Immature natural killer cell (primary cell): ENCODE measurements at regions not wholly inside any gene's neighbourhood (a gene's known extent, or its start where the extent isn't known, plus 50 kb on each side); places are given as distances from the start of the nearest gene placed in this dataset.
"Not testable (repeated sequence)": the region's sequence is repeated elsewhere in the genome, so short reads cannot be mapped to it uniquely, and the experiment has no call there.

ENCODE experiments used
- DNase-seq, 3 donors: peaks; one replicate each; pipeline ENCODE4 v3.0.0; 2022; ENCODE audit warnings: mixed read lengths in 1 of 3
- H3K27ac Mint-ChIP-seq, 6 donors: one replicate each; pipeline ENCODE4 v1.8.0; 2020; ENCODE audit warnings: mixed read lengths in 6 of 6, mild to moderate bottlenecking in 5 of 6, inconsistent platforms in 4 of 6, moderate library complexity in 3 of 6
- H3K27me3 Mint-ChIP-seq, 3 donors: one replicate each; pipeline ENCODE4 v1.8.0; 2020 to 2021; ENCODE audit warnings: low read depth in 3 of 3, mild to moderate bottlenecking in 3 of 3, mixed read lengths in 3 of 3, moderate library complexity in 3 of 3, inconsistent platforms in 1 of 3
- H3K36me3 Mint-ChIP-seq, 3 donors: one replicate each; pipeline ENCODE4 v1.8.0; 2020; ENCODE audit warnings: mixed read lengths in 3 of 3, inconsistent platforms in 2 of 3, mild to moderate bottlenecking in 2 of 3
- H3K4me1 Mint-ChIP-seq, 2 donors: one replicate each; pipeline ENCODE4 v1.8.0; 2020; ENCODE audit warnings: inconsistent platforms in 2 of 2, mild to moderate bottlenecking in 2 of 2, mixed read lengths in 2 of 2, moderate library complexity in 1 of 2
- H3K4me3 Mint-ChIP-seq, 5 donors: one replicate each; pipeline ENCODE4 v1.8.0; 2020; ENCODE audit warnings: mild to moderate bottlenecking in 5 of 5, mixed read lengths in 5 of 5, inconsistent platforms in 3 of 5, moderate library complexity in 3 of 5
- H3K9me3 Mint-ChIP-seq, 6 donors: one replicate each; pipeline ENCODE4 v1.8.0; 2020; ENCODE audit warnings: mild to moderate bottlenecking in 6 of 6, mixed read lengths in 6 of 6, inconsistent platforms in 4 of 6, moderate library complexity in 3 of 6

DNA sequence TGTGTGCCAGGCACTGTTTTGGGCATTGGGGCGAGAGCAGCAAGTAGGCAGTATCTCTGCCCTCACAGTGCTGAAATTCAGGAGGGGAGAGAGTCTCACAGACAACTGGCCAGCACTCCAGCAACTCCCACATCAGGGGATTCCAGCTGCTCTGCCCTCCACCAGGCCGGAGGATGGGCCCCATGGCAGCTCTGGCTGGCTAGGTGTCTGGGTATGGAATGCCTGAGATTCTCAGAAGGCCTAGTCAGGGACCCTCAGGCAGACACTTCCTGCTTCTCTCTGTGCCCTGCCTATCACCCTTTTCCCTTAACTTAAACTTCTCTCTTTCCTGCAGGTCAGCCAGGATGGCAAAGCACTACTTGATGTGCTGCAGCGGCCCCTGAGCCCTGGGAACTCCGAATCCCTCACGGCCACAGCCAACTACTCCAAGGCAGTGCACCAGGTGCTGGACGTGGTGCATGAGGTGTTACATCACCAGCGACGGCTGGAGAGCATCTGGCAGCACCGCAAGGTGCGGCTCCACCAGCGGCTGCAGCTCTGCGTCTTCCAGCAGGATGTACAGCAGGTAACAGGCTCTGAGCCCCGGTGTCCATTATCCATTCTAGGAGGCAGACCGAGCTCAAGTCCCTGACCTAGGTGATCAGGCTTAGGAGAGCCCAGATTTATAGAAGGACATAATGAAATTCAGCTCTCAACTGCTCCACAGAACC, 342.2 kb upstream of the ROPN1 start:
- H3K27me3 Mint-ChIP-seq = peaks cover 4 to 6% (median 5%) of the 10 kb centered on the region in 3 donors

DNA sequence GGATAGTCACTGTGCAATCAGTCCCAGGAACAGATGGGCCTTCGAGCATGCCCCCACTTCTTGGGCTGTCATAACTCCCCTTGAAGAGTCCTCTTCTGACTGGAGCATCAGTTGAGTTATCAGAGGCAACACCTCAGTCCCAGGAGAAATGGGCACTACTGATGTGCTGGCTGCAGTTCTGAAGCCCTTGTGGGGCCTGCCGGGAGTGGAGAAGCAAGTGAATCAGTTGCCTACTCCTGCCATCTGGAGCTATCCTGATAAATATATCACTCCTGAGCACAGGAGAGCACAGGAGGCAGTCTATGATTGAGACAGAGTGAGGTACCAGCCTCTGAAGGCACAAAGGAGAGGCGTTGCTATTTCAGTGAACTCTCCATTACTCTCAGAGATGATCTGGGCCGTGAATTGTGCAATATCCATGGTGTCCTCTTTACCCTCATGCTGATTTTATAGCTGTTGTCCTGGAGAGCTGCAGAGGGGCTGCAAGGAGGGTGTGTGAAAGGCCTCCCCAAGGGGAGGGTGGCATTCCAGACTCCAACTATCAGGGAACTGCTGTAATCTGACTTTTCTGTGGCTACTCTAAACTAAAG, 344.2 kb upstream of the ROPN1 start:
- Mint-ChIP-seq H3K36me3 (no peaks in the 10 kb centered on the region), H3K4me1 (no peaks in the 10 kb centered on the region), H3K9me3 (peaks cover 0 to under 1% (median 0%) of the 10 kb centered on the region in 6 donors), H3K4me3 (no peak overlapping the region), H3K27me3 (peaks cover 3 to 15% (median 6%) of the 10 kb centered on the region in 3 donors), H3K27ac (no peak overlapping the region)
- DNase-seq = no peak

More for the DNA sequence above, 342.2 kb upstream of the ROPN1 start:
- H3K4me3 Mint-ChIP-seq = no peak overlapping the region
- H3K27ac Mint-ChIP-seq = no peak overlapping the region
- H3K9me3 Mint-ChIP-seq = no peaks in the 10 kb centered on the region
- no peaks in the 10 kb centered on the region for H3K36me3 Mint-ChIP-seq
- no peak for DNase-seq
- no peaks in the 10 kb centered on the region for H3K4me1 Mint-ChIP-seq

DNA sequence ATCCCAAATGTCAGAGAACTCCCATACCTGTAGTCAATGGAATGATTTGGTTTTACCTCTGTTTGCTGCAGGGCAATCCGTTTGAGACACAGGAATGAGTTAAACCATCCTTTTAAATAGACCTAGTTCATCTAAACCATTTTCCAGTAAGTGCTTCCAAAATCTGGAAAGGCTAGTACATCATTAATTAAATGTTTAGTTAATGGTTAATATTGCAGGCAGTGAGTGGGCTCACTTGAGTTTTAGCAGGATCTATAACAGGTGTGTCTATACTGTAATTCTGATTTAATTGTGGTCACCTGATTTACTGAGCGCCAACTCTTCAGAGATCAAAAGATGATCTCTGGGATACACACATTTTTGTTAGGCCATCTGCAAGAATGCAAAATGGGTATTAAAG, 353.9 kb upstream of the ROPN1 start:
- H3K36me3 Mint-ChIP-seq = no peaks in the 10 kb centered on the region
- no peak for DNase-seq
- no peak overlapping the region for H3K4me3 Mint-ChIP-seq
- H3K27me3 Mint-ChIP-seq = peaks cover 2 to 5% (median 4%) of the 10 kb centered on the region in 3 donors
- no peaks in the 10 kb centered on the region for H3K4me1 Mint-ChIP-seq
- H3K27ac Mint-ChIP-seq = no peak overlapping the region
- H3K9me3 Mint-ChIP-seq = peaks cover 0 to 6% (median 0%) of the 10 kb centered on the region in 6 donors

DNA sequence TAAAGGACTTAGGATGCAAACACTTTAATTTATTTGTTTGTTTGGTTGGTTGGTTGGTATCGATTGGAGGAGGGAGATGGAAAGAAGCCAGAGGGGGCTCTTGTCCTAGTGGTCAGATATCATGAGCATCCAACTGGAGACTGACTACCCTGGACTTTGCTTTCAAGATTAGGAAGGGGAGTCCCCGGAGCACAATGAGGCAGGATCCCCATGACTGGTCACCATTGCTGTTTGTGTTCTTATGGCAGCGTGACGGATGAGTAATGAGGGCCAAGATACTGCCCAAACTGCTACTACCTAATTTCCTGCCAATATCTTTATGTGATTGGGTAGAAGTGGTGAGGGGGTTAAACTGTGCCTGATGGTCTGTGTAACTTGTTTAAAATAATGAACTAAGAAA, 354.6 kb upstream of the ROPN1 start:
- Mint-ChIP-seq H3K9me3 (peaks cover 0 to 2% (median 0%) of the 10 kb centered on the region in 6 donors), H3K4me3 (no peak overlapping the region), H3K27me3 (peaks cover 2 to 4% (median 3%) of the 10 kb centered on the region in 3 donors), H3K27ac (no peak overlapping the region), H3K36me3 (no peaks in the 10 kb centered on the region), H3K4me1 (no peaks in the 10 kb centered on the region)
- no peak for DNase-seq

DNA sequence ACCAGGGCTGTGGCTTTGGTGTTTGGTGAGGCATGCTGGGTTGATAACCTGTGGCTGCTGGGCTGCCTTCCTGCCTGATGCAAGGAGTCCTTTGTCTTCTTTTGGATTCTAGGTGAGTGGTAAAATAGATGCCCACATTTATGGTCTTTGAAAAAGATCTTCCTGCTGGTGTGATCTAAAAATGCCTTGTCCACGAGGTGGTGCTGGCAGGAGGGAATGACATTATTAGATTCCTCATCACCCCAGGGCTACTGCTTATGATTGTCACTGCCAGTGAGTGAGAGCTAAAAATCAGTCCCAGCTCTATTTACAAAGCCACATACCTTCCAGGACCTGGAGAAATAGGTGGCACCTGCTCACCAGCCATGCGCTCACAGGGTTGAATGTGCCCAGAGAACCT, 355.5 kb upstream of the ROPN1 start:
- no peak for DNase-seq
- no peaks in the 10 kb centered on the region for H3K9me3 Mint-ChIP-seq
- H3K4me1 Mint-ChIP-seq = no peaks in the 10 kb centered on the region
- no peaks in the 10 kb centered on the region for H3K36me3 Mint-ChIP-seq
- H3K27me3 Mint-ChIP-seq = peaks cover 2 to 3% (median 3%) of the 10 kb centered on the region in 3 donors
- H3K27ac Mint-ChIP-seq = no peak overlapping the region
- no peak overlapping the region for H3K4me3 Mint-ChIP-seq

DNA sequence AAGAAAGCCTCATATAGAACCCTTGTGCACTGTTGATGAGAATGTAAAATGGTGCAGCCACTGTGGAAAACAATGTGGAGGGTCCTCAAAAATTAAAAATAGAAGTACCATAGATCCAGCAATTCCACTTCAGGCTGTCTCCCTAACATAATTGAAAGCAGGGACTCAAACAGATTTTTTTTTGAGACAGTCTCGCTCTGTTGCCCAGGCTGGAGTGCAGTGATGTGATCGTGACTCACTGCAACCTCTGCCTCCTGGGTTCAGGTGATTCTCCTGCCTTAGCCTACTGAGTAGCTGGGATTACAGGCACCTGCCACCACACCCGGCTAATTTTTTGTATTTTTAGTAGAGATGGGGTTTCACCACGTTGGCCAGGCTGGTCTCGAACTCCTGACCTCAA, 356.6 kb upstream of the ROPN1 start:
- not testable (repeated sequence) for DNase-seq, H3K9me3 Mint-ChIP-seq, H3K27ac Mint-ChIP-seq, H3K4me1 Mint-ChIP-seq, H3K4me3 Mint-ChIP-seq, H3K27me3 Mint-ChIP-seq, H3K36me3 Mint-ChIP-seq

DNA sequence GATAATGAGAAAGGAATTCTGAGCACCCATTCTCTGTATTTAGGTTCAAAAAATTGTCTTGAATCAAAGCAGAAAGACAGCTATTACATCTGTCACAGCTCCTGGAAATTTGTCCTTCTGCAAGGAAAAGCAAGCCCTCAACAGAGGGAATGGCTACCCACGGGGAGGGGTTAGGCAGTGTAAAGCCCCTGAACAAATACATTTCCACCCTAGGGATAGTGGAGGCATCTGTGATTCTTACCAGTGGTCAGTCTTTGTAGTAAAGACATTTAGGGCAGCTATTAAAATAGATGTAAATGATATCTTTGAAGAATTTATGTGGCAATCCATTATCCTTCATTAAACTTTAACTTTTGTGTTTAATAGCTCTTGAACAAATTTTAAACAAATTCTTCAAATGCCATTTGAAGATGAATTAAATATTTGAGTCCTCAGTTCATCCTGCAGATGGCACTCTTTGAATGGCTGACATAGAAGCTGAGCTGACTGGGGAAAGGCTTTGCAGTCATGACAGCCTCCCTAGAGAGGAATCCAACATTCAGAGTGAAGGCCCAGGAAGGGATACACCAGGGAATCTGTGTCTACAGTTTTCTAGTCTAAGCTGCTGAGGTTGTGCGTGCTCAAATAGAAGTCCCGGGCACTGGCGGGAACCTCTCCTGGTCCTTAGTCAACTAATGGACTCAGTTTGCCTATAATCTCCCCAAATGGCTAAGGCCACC, 359.7 kb upstream of the ROPN1 start:
- Mint-ChIP-seq H3K9me3 (no peaks in the 10 kb centered on the region), H3K27me3 (peaks cover 0 to 9% (median 7%) of the 10 kb centered on the region in 3 donors), H3K36me3 (no peaks in the 10 kb centered on the region), H3K4me1 (no peaks in the 10 kb centered on the region), H3K4me3 (no peak overlapping the region), H3K27ac (no peak overlapping the region)
- no peak for DNase-seq

DNA sequence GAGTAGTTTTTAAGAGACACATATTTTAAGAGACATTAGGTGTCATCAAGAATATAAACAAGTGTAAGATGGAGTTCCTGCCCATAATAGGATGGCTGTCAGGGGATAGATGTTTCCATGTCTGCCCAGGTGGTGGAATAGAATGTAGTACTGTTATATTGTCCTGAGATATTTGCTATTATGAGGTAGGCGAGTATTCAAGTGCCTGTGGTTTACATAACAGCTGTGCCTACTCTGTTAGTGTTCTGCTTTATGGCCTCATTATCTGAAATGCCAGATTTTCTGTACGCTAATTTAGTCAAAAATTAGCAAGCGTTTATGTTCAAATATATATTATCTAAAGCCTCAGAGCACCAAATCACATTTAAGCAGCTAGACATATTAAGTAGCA, 360.2 kb upstream of the ROPN1 start:
- no peaks in the 10 kb centered on the region for H3K9me3 Mint-ChIP-seq
- H3K4me1 Mint-ChIP-seq = no peaks in the 10 kb centered on the region
- H3K27ac Mint-ChIP-seq = no peak overlapping the region
- no peak overlapping the region for H3K4me3 Mint-ChIP-seq
- DNase-seq = no peak
- peaks cover 3 to 9% (median 9%) of the 10 kb centered on the region in 3 donors for H3K27me3 Mint-ChIP-seq
- H3K36me3 Mint-ChIP-seq = no peaks in the 10 kb centered on the region

DNA sequence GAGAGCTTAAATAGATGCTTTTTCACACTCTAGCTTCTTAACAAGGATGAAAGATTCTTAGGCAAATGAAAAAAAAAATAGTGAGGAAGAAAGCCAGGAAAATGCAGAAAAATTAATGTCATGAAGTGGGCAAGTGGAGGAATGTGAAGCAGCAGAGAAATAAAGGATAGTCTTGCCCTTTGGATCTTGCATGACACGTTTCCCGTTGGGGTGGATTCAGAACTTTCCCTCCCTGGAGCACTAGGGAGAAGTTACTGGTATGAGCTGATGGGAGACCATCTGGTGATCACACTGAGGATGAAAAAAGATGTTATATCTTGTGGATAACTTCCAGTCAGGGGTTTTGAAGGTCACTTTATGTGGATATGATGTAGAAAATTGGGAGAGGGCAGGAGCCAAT, 361.8 kb upstream of the ROPN1 start:
- Mint-ChIP-seq H3K36me3 (no peaks in the 10 kb centered on the region), H3K4me3 (no peak overlapping the region), H3K27me3 (peaks cover 4 to 6% (median 6%) of the 10 kb centered on the region in 3 donors), H3K9me3 (no peaks in the 10 kb centered on the region), H3K27ac (no peak overlapping the region), H3K4me1 (no peaks in the 10 kb centered on the region)
- no peak for DNase-seq

DNA sequence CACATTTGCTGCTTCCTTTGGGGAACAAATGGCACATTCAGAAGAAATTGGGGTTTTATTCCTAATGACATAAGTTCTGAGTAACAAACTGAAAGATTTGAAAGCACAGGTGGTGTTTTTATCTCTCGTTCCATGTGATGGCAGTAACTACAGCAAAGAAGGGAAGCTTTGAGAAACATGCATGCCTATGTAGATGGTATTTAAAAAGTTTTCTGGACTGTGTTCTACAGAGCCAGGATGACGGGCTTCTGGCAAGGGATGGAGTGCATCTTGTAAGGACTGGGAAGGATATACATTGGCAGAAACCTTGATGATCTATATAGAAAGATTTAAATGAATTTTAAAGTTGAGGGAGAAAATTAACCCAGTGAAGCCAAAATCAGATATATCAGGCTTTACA, 362.2 kb upstream of the ROPN1 start:
- DNase-seq = no peak
- no peaks in the 10 kb centered on the region for H3K4me1 Mint-ChIP-seq
- no peak overlapping the region for H3K4me3 Mint-ChIP-seq
- no peak overlapping the region for H3K27ac Mint-ChIP-seq
- no peaks in the 10 kb centered on the region for H3K36me3 Mint-ChIP-seq
- H3K9me3 Mint-ChIP-seq = no peaks in the 10 kb centered on the region
- H3K27me3 Mint-ChIP-seq = peaks cover 4 to 6% (median 6%) of the 10 kb centered on the region in 3 donors

DNA sequence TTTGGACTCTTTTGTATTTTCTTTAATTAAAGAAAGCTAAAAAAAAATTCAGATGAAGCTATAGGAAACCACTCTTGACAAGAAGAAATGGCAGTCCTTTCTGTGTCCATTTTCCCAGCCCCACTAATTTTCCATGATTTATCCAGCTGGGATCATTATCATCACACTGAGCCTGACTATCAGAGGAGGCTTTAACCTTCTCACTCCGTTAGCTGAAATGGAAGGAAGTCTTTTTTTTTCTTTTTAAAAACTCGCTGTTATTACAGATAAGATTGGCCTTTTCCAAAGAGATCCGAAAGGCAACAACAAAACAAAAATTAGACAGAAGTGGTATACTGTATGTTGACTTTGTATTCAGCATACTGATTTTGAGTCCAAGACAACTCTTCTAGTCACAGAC, 366.2 kb upstream of the ROPN1 start:
- Mint-ChIP-seq H3K9me3 (no peaks in the 10 kb centered on the region), H3K4me3 (no peak overlapping the region), H3K36me3 (no peaks in the 10 kb centered on the region), H3K27ac (no peak overlapping the region), H3K27me3 (peaks cover 2 to 4% (median 4%) of the 10 kb centered on the region in 3 donors), H3K4me1 (no peaks in the 10 kb centered on the region)
- no peak for DNase-seq

DNA sequence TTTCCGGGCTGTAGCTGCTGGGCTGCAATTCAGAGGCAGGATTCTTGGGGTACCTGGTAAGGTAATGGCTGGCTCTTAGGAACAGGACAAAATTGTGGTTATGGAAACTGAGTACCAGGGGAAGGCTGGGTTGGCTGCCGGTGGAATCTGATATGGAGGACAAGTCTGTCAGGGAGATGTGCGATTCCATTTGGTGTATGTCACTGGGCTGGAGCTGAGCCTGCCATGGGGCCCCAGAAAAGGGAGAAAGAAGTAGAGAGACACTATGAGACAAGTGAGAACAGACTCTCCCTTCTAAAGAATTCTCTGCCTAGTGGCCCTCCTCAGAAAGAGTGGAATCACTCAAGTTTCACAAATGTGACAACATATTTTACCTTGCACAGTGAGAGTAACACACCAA, 368.2 kb upstream of the ROPN1 start:
- peaks cover 2 to 6% (median 2%) of the 10 kb centered on the region in 3 donors for H3K27me3 Mint-ChIP-seq
- H3K27ac Mint-ChIP-seq = no peak overlapping the region
- no peaks in the 10 kb centered on the region for H3K4me1 Mint-ChIP-seq
- no peak overlapping the region for H3K4me3 Mint-ChIP-seq
- H3K36me3 Mint-ChIP-seq = no peaks in the 10 kb centered on the region
- H3K9me3 Mint-ChIP-seq = no peaks in the 10 kb centered on the region
- DNase-seq = no peak

DNA sequence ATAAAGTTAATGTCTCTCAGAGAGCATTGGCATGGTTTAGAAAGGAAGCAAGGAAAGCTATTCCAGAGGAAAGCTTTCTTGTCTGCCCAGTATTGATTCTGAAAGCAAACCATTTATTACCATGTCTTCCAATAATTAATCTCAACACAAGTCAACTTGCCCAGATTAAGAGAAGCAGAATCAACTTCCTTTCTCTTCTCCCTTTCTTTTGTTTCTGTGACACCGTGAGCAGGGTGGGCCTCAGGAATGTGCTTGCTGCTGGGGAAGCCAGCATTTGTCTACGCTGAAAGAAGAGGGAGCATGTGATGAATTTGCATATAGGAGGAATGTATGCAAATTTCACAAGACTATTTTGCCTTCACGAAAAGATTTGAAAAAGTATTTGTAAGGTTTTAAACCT, 368.6 kb upstream of the ROPN1 start:
- peaks cover 2 to 6% (median 2%) of the 10 kb centered on the region in 3 donors for H3K27me3 Mint-ChIP-seq
- DNase-seq = no peak
- H3K27ac Mint-ChIP-seq = no peak overlapping the region
- no peak overlapping the region for H3K4me3 Mint-ChIP-seq
- H3K4me1 Mint-ChIP-seq = no peaks in the 10 kb centered on the region
- no peaks in the 10 kb centered on the region for H3K36me3 Mint-ChIP-seq
- H3K9me3 Mint-ChIP-seq = no peaks in the 10 kb centered on the region

DNA sequence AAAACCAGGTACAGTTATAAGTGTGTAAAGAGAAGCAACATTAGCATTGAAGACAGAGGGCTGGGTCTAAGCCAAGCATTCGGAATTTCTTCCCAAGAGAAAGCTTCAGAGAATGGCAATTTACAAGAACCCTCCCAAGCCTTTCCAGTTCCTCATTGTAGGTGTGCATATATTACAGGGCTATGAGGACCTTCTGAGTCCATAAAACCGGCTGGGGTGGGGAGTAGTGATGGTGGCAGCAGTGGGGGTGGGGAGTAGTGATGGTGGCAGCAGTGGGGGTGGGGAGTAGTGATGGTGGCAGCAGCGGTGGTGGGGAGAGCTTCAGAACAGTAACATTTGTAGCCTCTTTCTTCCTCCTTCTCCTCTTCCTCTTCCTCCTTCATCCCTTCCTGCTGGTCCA, 368.7 kb upstream of the UMPS start:
- Mint-ChIP-seq H3K4me3 (no peak overlapping the region), H3K36me3 (no peaks in the 10 kb centered on the region), H3K27ac (no peak overlapping the region), H3K9me3 (no peaks in the 10 kb centered on the region), H3K4me1 (no peaks in the 10 kb centered on the region), H3K27me3 (peaks cover 0 to 6% (median 2%) of the 10 kb centered on the region in 3 donors)
- DNase-seq = no peak
